GM06990 (cell line): ENCODE measurements at regions not wholly inside any gene's neighbourhood (a gene's known extent, or its start where the extent isn't known, plus 50 kb on each side); places are given as distances from the start of the nearest gene placed in this dataset.

ENCODE experiments used
- DNase-seq: peaks from one replicate; pipeline ENCODE4 v3.0.0-alpha.2; 2011; ENCODE audit not compliant: insufficient read length; ENCODE audit errors: extremely low read depth
- H3K27me3 ChIP-seq: replicated peaks from 2 replicates; pipeline ENCODE4 v1.6.0; 2011; ENCODE audit warnings: low read length; ENCODE audit not compliant: control insufficient read depth, insufficient read depth
- H3K36me3 ChIP-seq: 2 replicates; pipeline ENCODE4 v1.5.1; 2011; ENCODE audit warnings: low read length; ENCODE audit not compliant: control insufficient read depth, insufficient read depth
- H3K4me3 ChIP-seq: replicated peaks from 2 replicates; pipeline ENCODE4 v1.5.1; 2011; ENCODE audit warnings: low read depth, mild to moderate bottlenecking, control low read depth, low read length
- TF ChIP-seq, protein P1 (sequence below): IDR thresholded peaks from 2 replicates; pipeline ENCODE4 v1.5.1; 2011; ENCODE audit warnings: low read length, control low read depth, mild to moderate bottlenecking, inconsistent platforms; ENCODE audit not compliant: insufficient read depth, poor library complexity, severe bottlenecking

DNA sequence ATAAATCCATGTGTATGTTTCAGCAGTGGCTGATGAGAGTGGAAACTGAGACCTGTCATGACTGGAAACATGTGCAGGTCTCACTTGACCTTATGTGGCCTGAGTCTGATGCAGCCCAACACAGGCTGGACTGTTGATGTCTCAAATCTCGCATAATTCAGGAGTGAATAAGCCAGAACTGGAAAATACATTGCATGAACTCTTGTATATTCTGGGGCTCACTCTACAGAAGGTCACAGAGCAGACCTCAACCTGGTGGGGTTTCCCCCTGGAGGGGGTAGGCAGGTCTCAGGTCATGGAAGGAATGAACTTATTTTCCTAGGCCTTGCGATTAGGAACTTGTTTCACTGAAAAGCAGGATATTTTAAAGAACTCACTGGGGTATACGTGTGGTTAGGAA lies 146.3 kb upstream of the THUMPD2 start:
- Histone ChIP-seq H3K4me3 (no peak overlapping the region), H3K27me3 (no peaks in the 10 kb centered on the region), H3K36me3 (no peaks in the 10 kb centered on the region)
- DNase-seq, result no peak
- TF ChIP-seq, protein P1, sequence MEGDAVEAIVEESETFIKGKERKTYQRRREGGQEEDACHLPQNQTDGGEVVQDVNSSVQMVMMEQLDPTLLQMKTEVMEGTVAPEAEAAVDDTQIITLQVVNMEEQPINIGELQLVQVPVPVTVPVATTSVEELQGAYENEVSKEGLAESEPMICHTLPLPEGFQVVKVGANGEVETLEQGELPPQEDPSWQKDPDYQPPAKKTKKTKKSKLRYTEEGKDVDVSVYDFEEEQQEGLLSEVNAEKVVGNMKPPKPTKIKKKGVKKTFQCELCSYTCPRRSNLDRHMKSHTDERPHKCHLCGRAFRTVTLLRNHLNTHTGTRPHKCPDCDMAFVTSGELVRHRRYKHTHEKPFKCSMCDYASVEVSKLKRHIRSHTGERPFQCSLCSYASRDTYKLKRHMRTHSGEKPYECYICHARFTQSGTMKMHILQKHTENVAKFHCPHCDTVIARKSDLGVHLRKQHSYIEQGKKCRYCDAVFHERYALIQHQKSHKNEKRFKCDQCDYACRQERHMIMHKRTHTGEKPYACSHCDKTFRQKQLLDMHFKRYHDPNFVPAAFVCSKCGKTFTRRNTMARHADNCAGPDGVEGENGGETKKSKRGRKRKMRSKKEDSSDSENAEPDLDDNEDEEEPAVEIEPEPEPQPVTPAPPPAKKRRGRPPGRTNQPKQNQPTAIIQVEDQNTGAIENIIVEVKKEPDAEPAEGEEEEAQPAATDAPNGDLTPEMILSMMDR, result no peak

DNA sequence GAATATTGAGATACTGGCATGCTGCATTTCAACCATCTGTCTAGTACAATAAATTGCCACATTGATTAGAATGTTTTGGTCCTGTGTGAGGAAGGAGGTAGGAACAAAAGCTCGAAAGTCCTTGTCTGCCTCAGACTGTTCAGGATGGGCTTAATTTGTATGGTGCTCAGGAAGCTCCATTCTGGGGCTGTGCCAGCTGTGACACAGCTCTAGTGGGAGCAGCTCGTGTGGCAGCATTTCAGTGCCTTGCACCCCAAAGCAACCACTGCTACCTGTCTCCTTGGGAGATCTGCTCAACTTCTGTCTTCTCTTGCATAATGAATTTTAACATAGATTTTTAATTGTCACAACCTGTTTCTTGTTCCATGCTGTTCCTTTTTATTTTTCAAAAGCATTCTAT lies 144.4 kb upstream of the THUMPD2 start:
- no peaks in the 10 kb centered on the region for H3K36me3 ChIP-seq
- DNase-seq, result no peak
- no peaks in the 10 kb centered on the region for H3K27me3 ChIP-seq
- TF ChIP-seq, protein P1, result no peak
- H3K4me3 ChIP-seq, result no peak overlapping the region

DNA sequence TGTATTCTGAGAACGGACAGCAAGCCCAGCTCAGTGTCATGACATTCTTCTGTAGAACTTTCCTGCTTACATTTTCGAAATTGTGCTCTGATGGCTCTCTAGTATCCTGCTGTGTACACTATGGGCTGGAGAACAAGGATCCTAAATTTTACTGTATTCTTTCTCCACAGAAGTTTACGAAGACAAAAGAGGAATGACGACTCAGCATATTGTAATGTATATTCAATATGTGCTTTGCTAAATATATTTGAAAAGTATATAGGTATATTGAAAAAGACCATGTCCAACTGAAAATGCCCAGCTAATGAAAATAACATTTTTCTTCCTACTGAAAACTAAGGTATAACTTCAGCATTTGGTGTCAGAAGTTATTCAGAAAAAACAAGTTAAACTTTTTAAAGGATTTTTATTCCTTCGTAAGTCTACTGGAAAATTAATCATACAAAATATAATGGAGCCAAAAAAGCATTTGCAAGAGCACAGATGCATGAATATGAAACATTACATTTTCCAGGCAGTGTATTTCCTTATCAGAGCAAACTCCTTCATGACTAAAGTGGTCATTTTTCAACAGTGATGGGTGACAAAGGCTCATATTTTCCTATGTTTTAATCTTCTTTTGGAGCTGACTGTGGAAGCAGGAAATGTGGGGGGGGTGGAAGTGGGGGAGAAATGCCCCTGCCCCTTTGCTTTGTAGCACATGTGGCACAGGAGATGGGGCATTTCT lies 143.8 kb upstream of the THUMPD2 start:
- Histone ChIP-seq H3K4me3 (no peak overlapping the region), H3K36me3 (no peaks in the 10 kb centered on the region), H3K27me3 (no peaks in the 10 kb centered on the region)
- DNase-seq, result no peak
- TF ChIP-seq, protein P1, result no peak

DNA sequence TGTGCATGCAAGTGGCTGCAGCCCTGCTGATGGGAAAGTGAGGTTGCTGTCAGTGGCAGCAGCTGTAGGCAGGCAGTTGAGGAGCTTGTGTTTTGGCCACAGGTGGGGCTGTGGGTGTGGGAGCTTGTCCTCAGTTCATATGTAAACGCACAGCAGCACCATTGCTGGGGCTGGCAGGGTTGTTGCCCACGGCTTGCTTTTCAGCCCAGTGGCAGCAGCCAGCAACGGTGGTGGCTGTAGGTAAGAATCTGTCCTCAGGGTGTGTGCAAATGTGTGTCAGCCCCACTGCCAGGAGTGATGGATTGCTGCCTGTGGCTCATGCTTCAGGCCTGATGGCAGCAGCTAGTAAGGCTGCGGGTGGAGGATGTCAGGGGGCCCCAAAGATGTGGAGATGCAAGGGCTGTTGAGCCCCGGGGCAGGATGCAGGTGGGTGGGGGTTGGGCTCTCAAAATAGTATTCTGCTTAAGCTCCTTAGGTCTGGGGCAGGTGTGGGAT lies 141.3 kb upstream of the THUMPD2 start:
- no peak for DNase-seq
- TF ChIP-seq, protein P1, result no peak
- H3K27me3 ChIP-seq, result no peaks in the 10 kb centered on the region
- no peak overlapping the region for H3K4me3 ChIP-seq
- no peaks in the 10 kb centered on the region for H3K36me3 ChIP-seq

DNA sequence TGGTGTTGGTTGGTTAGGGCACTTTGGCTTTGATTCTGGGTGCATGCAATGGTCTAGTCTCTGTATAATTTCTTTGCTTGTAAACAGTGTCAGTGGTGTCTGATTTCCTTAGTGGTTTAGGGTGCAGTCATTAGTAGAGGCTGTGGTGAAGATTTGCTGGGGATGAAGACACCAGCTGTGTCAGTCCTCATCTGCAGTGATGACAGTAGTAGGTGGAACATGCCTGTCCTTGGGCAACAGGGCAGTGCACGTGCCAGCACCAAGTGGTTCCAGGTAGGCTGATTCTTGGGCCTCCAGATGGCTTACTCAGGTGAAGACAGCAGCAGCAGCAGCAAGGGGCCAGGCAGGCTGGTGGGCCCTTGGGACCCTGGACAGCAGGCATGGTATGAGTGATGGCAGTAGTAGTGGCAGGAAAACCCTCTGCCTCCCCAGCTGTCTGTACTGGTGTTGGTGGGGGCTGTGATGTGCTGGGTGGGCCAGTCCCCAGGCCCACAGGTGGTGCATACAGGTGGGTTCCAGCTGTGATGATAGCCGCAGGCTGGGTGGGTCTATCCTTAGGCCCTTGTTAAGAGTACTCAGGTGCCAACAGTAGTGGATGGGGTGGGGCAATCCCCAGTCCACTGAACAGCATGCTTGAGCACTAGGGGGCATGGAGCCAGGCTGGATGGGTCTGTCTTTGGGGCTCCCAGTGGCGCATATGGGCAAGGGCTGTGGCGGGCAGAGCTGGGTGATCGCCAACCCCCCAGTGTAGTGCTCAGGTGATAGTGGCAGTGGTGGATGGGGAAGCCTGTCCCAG lies 140.7 kb upstream of the THUMPD2 start:
- DNase-seq, result no peak
- TF ChIP-seq, protein P1, result no peak
- no peaks in the 10 kb centered on the region for H3K36me3 ChIP-seq
- no peak overlapping the region for H3K4me3 ChIP-seq
- no peaks in the 10 kb centered on the region for H3K27me3 ChIP-seq
